ENCODE measurements at regions not wholly inside any gene's neighbourhood (a gene's known extent, or its start where the extent isn't known, plus 50 kb on each side); places are given as distances from the start of the nearest gene placed in this dataset.

DNA sequence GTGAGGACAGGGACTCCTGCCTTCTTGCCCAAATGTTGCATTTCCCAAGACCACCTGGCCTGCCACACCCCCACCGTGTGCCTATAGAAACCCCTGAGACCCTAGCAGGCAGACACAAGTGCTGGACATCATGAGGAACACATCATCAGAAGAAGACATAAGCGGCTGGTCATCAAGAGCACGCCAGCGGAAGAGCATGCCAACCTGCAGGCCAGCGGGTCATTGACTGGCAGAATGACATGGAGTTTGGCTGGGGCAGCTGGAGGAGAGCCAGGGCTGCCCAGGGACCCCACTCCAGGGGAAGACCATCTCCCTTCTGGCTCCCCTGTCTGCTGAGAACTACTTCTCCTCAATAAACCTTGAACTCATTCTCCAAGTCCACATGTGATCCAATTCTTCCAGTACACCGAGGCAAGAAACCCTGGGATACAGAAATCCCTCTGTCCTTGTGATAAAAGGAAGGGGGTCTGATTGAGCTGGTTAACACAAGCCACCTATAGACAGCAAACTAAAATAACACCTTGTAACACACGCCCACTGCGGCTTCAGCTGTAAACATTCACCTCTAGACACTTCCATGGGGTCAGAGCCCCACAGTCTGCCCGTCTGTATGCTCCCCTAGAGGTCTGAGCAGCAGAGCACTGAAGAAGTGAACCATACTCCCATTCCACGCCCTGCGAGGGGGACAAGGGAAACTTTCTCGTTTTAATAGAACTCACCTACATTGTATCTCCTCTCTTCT, 164.8 kb upstream of the EMCN start:
- no peaks in the 10 kb centered on the region for H3K36me3 ChIP-seq (ENCODE audit: control insufficient read depth in 1 of 2, insufficient read depth in 2 of 2, low read length in 2 of 2)
- H3K27ac ChIP-seq (ENCODE audit: low read depth, low read length) = no peak overlapping the region
- no peaks in the 10 kb centered on the region for H3K27me3 ChIP-seq (ENCODE audit: control insufficient read depth in 1 of 2, insufficient read depth in 2 of 2, low read length in 2 of 2)
- no peaks in the 10 kb centered on the region for H3K9me3 ChIP-seq (ENCODE audit: control insufficient read depth in 1 of 2, low read length in 2 of 2)
- H3K4me1 ChIP-seq (ENCODE audit: control insufficient read depth in 1 of 2, insufficient read depth in 2 of 2, low read length in 2 of 2) = no peaks in the 10 kb centered on the region
- H3K9ac ChIP-seq (ENCODE audit: low read depth in 1 of 2, low read length in 2 of 2) = no peak overlapping the region
- H3K4me3 ChIP-seq (ENCODE audit: low read depth in 1 of 2, low read length in 2 of 2) = no peak overlapping the region

DNA sequence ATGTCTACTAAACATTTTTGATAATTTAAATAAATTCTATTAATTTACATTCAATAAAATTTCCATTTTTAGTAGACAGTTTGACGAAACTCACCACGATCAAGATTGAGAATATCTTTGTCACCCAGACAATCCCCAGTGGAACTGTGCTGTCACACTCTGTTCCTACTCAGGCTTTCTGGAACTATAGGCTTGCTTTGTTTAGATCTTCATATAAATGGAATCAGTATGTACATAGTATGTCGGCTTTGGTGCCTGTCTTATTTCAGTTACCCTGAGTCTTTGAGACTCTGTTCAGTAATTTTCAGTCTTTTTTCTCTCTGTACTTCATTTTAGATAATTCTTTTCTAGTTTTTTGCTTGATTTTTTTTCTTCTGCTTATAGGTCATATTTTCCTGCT, 163.5 kb upstream of the EMCN start:
- no peak overlapping the region for H3K9ac ChIP-seq (ENCODE audit: low read depth in 1 of 2, low read length in 2 of 2)
- H3K27ac ChIP-seq (ENCODE audit: low read depth, low read length) = no peak overlapping the region
- H3K9me3 ChIP-seq (ENCODE audit: control insufficient read depth in 1 of 2, low read length in 2 of 2) = no peaks in the 10 kb centered on the region
- H3K36me3 ChIP-seq (ENCODE audit: control insufficient read depth in 1 of 2, insufficient read depth in 2 of 2, low read length in 2 of 2) = no peaks in the 10 kb centered on the region
- no peak overlapping the region for H3K4me3 ChIP-seq (ENCODE audit: low read depth in 1 of 2, low read length in 2 of 2)
- no peaks in the 10 kb centered on the region for H3K27me3 ChIP-seq (ENCODE audit: control insufficient read depth in 1 of 2, insufficient read depth in 2 of 2, low read length in 2 of 2)
- no peaks in the 10 kb centered on the region for H3K4me1 ChIP-seq (ENCODE audit: control insufficient read depth in 1 of 2, insufficient read depth in 2 of 2, low read length in 2 of 2)

DNA sequence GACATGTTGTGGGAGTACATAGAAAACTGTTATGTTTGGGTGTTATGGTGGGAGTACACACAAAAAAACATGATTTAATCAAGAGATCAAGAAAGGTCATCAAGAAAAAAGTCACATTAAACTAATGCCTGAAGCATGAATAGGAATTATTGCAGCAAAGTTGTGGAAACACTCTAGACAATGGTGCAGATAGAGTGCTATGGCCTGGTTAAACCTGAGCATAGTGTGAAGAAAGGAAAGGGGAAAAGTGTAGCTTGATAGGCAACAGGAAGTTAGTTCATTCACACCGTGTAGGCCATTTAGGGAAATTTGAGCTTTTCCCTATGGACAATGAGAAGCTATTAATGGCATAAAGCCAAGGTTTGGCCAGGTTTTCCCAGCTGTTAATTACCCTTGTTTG, 162.1 kb upstream of the EMCN start:
- Histone ChIP-seq H3K9ac (ENCODE audit: low read depth in 1 of 2, low read length in 2 of 2) (no peak overlapping the region), H3K27me3 (ENCODE audit: control insufficient read depth in 1 of 2, insufficient read depth in 2 of 2, low read length in 2 of 2) (no peaks in the 10 kb centered on the region), H3K27ac (ENCODE audit: low read depth, low read length) (no peak overlapping the region), H3K4me1 (ENCODE audit: control insufficient read depth in 1 of 2, insufficient read depth in 2 of 2, low read length in 2 of 2) (no peaks in the 10 kb centered on the region), H3K36me3 (ENCODE audit: control insufficient read depth in 1 of 2, insufficient read depth in 2 of 2, low read length in 2 of 2) (no peaks in the 10 kb centered on the region), H3K9me3 (ENCODE audit: control insufficient read depth in 1 of 2, low read length in 2 of 2) (no peaks in the 10 kb centered on the region), H3K4me3 (ENCODE audit: low read depth in 1 of 2, low read length in 2 of 2) (no peak overlapping the region)

DNA sequence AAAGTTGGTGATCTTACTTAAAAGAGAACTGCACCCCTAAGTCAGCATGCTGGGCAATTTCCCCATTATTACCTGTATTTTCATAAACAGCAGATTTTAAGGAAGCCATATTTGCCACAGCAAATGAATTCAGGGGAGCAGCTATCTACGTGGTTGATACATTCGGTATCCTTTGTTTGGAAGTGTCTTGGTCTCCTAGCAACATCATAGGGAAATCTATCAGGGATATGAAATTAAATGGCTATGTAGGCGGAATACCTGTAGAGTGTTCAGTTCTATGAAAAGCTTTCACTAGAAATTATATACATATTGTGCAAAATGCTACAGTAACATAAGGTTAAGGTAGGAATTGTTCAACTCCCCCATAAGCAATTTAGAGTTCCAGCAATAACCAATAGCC, 157.2 kb upstream of the EMCN start:
- Histone ChIP-seq H3K9ac (ENCODE audit: low read depth in 1 of 2, low read length in 2 of 2) (no peak overlapping the region), H3K27me3 (ENCODE audit: control insufficient read depth in 1 of 2, insufficient read depth in 2 of 2, low read length in 2 of 2) (no peaks in the 10 kb centered on the region), H3K36me3 (ENCODE audit: control insufficient read depth in 1 of 2, insufficient read depth in 2 of 2, low read length in 2 of 2) (no peaks in the 10 kb centered on the region), H3K27ac (ENCODE audit: low read depth, low read length) (no peak overlapping the region), H3K4me1 (ENCODE audit: control insufficient read depth in 1 of 2, insufficient read depth in 2 of 2, low read length in 2 of 2) (no peaks in the 10 kb centered on the region), H3K4me3 (ENCODE audit: low read depth in 1 of 2, low read length in 2 of 2) (no peak overlapping the region), H3K9me3 (ENCODE audit: control insufficient read depth in 1 of 2, low read length in 2 of 2) (no peaks in the 10 kb centered on the region)

DNA sequence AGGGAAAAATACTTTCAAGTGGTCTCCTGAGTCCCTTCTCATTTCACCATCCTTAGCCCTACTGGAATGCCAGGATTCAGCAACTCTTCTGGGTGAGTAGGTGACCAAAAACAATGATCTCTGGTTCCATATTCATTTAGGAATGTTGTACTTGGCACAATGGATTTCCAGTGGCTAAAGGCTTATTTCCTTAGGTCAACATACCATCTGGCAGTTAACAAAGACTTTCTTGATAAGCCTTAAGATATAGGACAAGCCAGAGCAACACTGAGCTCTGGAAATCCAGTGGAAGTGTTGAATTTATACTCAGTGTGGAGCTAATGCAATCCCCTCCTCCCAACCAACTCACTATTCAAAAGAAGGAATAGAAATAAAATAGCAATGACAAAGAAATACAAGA, 139.4 kb upstream of the EMCN start:
- Histone ChIP-seq H3K9me3 (ENCODE audit: control insufficient read depth in 1 of 2, low read length in 2 of 2) (no peaks in the 10 kb centered on the region), H3K36me3 (ENCODE audit: control insufficient read depth in 1 of 2, insufficient read depth in 2 of 2, low read length in 2 of 2) (no peaks in the 10 kb centered on the region), H3K27ac (ENCODE audit: low read depth, low read length) (no peak overlapping the region), H3K4me1 (ENCODE audit: control insufficient read depth in 1 of 2, insufficient read depth in 2 of 2, low read length in 2 of 2) (no peaks in the 10 kb centered on the region), H3K27me3 (ENCODE audit: control insufficient read depth in 1 of 2, insufficient read depth in 2 of 2, low read length in 2 of 2) (no peaks in the 10 kb centered on the region), H3K9ac (ENCODE audit: low read depth in 1 of 2, low read length in 2 of 2) (no peak overlapping the region), H3K4me3 (ENCODE audit: low read depth in 1 of 2, low read length in 2 of 2) (no peak overlapping the region)

DNA sequence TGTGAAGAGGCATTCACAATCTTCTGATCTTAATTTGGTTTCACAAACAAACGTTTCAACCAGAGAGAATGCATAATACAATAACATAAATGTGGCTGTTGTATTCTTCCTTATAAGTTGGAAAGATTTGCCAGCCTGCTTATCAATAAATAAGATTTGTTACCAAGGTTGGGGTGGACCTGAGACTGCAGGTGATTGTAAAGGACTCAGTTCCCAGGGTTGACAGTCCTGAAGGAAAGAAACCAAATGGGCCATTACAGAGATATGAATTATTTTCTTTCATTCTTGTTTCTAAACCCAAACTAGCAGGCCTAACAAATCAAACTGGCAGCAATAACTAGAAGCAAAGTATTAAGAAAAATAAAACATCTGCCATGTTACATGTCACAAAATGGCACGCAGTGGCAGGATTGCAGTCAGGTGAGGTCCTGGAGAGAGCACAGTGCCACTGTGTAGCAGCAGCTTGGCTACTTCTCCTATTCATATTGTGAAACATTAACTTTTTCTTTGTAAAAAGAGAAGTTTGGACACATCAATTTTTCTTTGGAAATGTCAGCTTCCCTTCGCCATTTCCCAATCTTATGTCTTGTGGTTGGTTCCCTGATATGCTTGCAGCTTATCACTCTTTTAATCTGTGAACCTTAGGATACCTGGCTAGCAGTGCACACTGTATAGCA, 133.8 kb upstream of the EMCN start:
- Histone ChIP-seq H3K36me3 (ENCODE audit: control insufficient read depth in 1 of 2, insufficient read depth in 2 of 2, low read length in 2 of 2) (no peaks in the 10 kb centered on the region), H3K27ac (ENCODE audit: low read depth, low read length) (no peak overlapping the region), H3K9ac (ENCODE audit: low read depth in 1 of 2, low read length in 2 of 2) (no peak overlapping the region), H3K27me3 (ENCODE audit: control insufficient read depth in 1 of 2, insufficient read depth in 2 of 2, low read length in 2 of 2) (no peaks in the 10 kb centered on the region), H3K4me1 (ENCODE audit: control insufficient read depth in 1 of 2, insufficient read depth in 2 of 2, low read length in 2 of 2) (no peaks in the 10 kb centered on the region), H3K9me3 (ENCODE audit: control insufficient read depth in 1 of 2, low read length in 2 of 2) (no peaks in the 10 kb centered on the region), H3K4me3 (ENCODE audit: low read depth in 1 of 2, low read length in 2 of 2) (no peak overlapping the region)

DNA sequence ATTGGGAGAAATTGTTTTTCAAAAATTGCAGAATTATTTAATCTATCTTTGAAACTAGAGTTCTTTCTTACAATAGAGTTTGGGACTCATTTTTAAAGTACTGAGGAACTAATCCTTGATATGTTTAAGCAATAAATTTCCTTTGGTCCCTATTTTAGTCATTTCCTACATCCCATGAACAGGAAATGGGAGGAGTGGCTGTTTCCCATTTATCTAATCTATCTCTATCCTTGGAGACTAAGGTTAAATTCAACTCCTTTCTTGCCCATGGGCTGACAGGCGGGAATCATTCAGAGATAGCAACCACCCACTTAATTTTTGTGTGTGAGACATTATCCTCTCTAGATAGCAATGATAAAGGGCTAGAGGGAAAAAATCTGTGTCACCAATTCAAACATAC, 131.6 kb upstream of the EMCN start:
- Histone ChIP-seq H3K9me3 (ENCODE audit: control insufficient read depth in 1 of 2, low read length in 2 of 2) (no peaks in the 10 kb centered on the region), H3K4me1 (ENCODE audit: control insufficient read depth in 1 of 2, insufficient read depth in 2 of 2, low read length in 2 of 2) (no peaks in the 10 kb centered on the region), H3K4me3 (ENCODE audit: low read depth in 1 of 2, low read length in 2 of 2) (no peak overlapping the region), H3K36me3 (ENCODE audit: control insufficient read depth in 1 of 2, insufficient read depth in 2 of 2, low read length in 2 of 2) (no peaks in the 10 kb centered on the region), H3K27me3 (ENCODE audit: control insufficient read depth in 1 of 2, insufficient read depth in 2 of 2, low read length in 2 of 2) (no peaks in the 10 kb centered on the region), H3K27ac (ENCODE audit: low read depth, low read length) (no peak overlapping the region), H3K9ac (ENCODE audit: low read depth in 1 of 2, low read length in 2 of 2) (no peak overlapping the region)

DNA sequence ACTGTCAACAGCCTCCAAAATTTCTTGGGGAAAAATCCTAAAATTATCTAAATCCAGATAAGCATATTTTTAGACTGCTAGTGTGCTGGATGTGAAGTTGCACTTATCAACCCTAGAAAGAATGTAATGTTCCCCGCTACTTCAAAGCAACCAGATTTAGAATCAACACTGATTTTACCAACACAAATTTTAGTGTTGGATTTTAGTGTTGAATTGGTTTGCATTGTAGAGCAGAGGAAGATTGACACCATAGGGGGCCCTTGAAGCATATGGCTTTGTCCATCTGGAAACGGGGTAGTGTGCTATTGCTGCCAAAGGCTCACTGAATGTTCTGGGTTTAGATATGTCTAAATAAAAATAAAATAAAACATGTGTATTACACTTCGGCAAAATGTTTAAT, 126.3 kb upstream of the EMCN start:
- Histone ChIP-seq H3K4me1 (ENCODE audit: control insufficient read depth in 1 of 2, insufficient read depth in 2 of 2, low read length in 2 of 2) (no peaks in the 10 kb centered on the region), H3K9me3 (ENCODE audit: control insufficient read depth in 1 of 2, low read length in 2 of 2) (no peaks in the 10 kb centered on the region), H3K27me3 (ENCODE audit: control insufficient read depth in 1 of 2, insufficient read depth in 2 of 2, low read length in 2 of 2) (no peaks in the 10 kb centered on the region), H3K4me3 (ENCODE audit: low read depth in 1 of 2, low read length in 2 of 2) (no peak overlapping the region), H3K9ac (ENCODE audit: low read depth in 1 of 2, low read length in 2 of 2) (no peak overlapping the region), H3K27ac (ENCODE audit: low read depth, low read length) (no peak overlapping the region), H3K36me3 (ENCODE audit: control insufficient read depth in 1 of 2, insufficient read depth in 2 of 2, low read length in 2 of 2) (no peaks in the 10 kb centered on the region)

DNA sequence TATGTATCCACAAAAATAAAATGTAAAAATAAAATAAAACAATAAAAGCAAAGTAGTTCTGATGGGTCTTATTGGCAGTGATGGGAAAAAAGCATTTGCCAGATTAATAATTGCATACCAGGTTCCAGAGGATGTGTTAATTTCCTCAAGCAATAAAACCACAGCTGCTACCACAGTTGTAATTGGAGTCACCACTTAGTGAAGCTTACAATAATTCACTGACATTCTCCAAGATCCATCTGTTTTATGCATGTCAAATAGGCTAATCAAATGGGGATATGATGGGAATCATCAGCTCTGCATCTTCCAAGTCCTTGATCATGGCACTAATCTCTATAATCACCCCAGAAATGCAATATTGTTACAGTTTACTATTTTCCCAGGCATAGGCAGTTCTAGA, 123.5 kb upstream of the EMCN start:
- no peaks in the 10 kb centered on the region for H3K27me3 ChIP-seq (ENCODE audit: control insufficient read depth in 1 of 2, insufficient read depth in 2 of 2, low read length in 2 of 2)
- H3K9ac ChIP-seq (ENCODE audit: low read depth in 1 of 2, low read length in 2 of 2) = no peak overlapping the region
- no peak overlapping the region for H3K4me3 ChIP-seq (ENCODE audit: low read depth in 1 of 2, low read length in 2 of 2)
- H3K36me3 ChIP-seq (ENCODE audit: control insufficient read depth in 1 of 2, insufficient read depth in 2 of 2, low read length in 2 of 2) = no peaks in the 10 kb centered on the region
- no peak overlapping the region for H3K27ac ChIP-seq (ENCODE audit: low read depth, low read length)
- H3K9me3 ChIP-seq (ENCODE audit: control insufficient read depth in 1 of 2, low read length in 2 of 2) = no peaks in the 10 kb centered on the region
- no peaks in the 10 kb centered on the region for H3K4me1 ChIP-seq (ENCODE audit: control insufficient read depth in 1 of 2, insufficient read depth in 2 of 2, low read length in 2 of 2)

DNA sequence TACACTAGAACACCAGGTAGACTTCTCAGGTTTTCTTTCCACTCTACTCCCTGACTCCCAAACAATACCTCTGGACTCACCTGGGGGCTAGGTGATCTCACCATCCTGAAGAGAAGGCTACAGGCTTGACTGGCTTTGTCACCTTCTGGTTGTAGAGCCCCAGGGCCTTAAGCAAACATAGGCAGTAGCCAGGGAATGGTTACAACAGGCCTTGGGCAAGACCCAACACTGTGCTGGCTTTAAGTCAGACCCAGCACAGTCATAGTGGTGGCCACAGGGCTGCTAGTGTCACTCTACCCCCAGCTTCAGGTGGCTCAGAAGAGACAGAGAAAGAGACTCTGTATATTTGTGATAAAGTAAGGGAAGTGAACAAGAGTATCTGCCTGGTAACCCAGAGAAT, 118.1 kb upstream of the EMCN start:
- Histone ChIP-seq H3K9ac (ENCODE audit: low read depth in 1 of 2, low read length in 2 of 2) (no peak overlapping the region), H3K36me3 (ENCODE audit: control insufficient read depth in 1 of 2, insufficient read depth in 2 of 2, low read length in 2 of 2) (no peaks in the 10 kb centered on the region), H3K27me3 (ENCODE audit: control insufficient read depth in 1 of 2, insufficient read depth in 2 of 2, low read length in 2 of 2) (no peaks in the 10 kb centered on the region), H3K4me3 (ENCODE audit: low read depth in 1 of 2, low read length in 2 of 2) (no peak overlapping the region), H3K27ac (ENCODE audit: low read depth, low read length) (no peak overlapping the region), H3K9me3 (ENCODE audit: control insufficient read depth in 1 of 2, low read length in 2 of 2) (no peaks in the 10 kb centered on the region), H3K4me1 (ENCODE audit: control insufficient read depth in 1 of 2, insufficient read depth in 2 of 2, low read length in 2 of 2) (no peaks in the 10 kb centered on the region)

Data from duodenal mucosa (tissue), 2 donors.